GM12865 (cell line): ENCODE measurements at regions not wholly inside any gene's neighbourhood (a gene's known extent, or its start where the extent isn't known, plus 50 kb on each side); places are given as distances from the start of the nearest gene placed in this dataset.

Source experiments
- DNase-seq: peaks from one replicate; pipeline ENCODE4 v3.0.0; 2010; ENCODE audit warnings: low read depth
- H3K4me3 ChIP-seq: 2 replicates; pipeline ENCODE4 v1.5.1; 2011; ENCODE audit warnings: mild to moderate bottlenecking, low read depth, low read length, control low read depth
- CTCF ChIP-seq: IDR thresholded peaks from 2 replicates; pipeline ENCODE4 v1.5.1; 2011; ENCODE audit warnings: low read length, control low read depth, low read depth, inconsistent platforms; ENCODE audit not compliant: insufficient read depth; ENCODE audit errors: missing control alignments

- no peak for TF ChIP-seq CTCF
- DNase-seq: no peak
Measured at GRCh38 chr14:97948841-97949240, 1151.7 kb downstream of the VRK1 start.

GRCh38 chr14:97956581-97957340, 1159.6 kb downstream of the VRK1 start:
- no peak for TF ChIP-seq CTCF
- no peak for DNase-seq
- no peak overlapping the region for H3K4me3 ChIP-seq

More at GRCh38 chr14:97948841-97949240, 1151.7 kb downstream of the VRK1 start:
- H3K4me3 ChIP-seq: no peak overlapping the region

- no peak for DNase-seq
- no peak for TF ChIP-seq CTCF
- no peak overlapping the region for H3K4me3 ChIP-seq
Measured at GRCh38 chr14:97959251-97959650, 1162.1 kb downstream of the VRK1 start.

GRCh38 chr14:97960436-97960835, 1163.3 kb downstream of the VRK1 start:
- no peak for TF ChIP-seq CTCF
- no peak for DNase-seq
- H3K4me3 ChIP-seq: no peak overlapping the region

GRCh38 chr14:97970222-97970621, 1173.0 kb downstream of the VRK1 start:
- no peak for TF ChIP-seq CTCF
- DNase-seq: no peak
- H3K4me3 ChIP-seq: no peak overlapping the region

- no peak for DNase-seq
- no peak for TF ChIP-seq CTCF
- no peak overlapping the region for H3K4me3 ChIP-seq
Measured at GRCh38 chr14:97975216-97975615, 1178.0 kb downstream of the VRK1 start.

- no peak for TF ChIP-seq CTCF
- H3K4me3 ChIP-seq: no peak overlapping the region
- no peak for DNase-seq
Measured at GRCh38 chr14:97975962-97976361, 1178.8 kb downstream of the VRK1 start.
